BJ (cell line): ENCODE measurements at regions not wholly inside any gene's neighbourhood (a gene's known extent, or its start where the extent isn't known, plus 50 kb on each side); places are given as distances from the start of the nearest gene placed in this dataset.
A peak's percentile ranks its signal among the peaks of the same experiment; 100 is the strongest.
"Not testable (repeated sequence)": the region's sequence is repeated elsewhere in the genome, so short reads cannot be mapped to it uniquely, and the experiment has no call there.

Experiments used
- CTCF ChIA-PET: fragments of 350-600 bp; formaldehyde crosslinking; extraction: SDS; loops from one replicate; lab custom pipeline; 2021; ENCODE audit warnings: antibody characterized with exemption, inconsistent platforms; lab: Yijun Ruan, JAX
- POLR2A ChIA-PET: fragments of 300-600 bp; sonication (Branson Sonifier 250); formaldehyde crosslinking; extraction: SDS; loops from one replicate; lab custom pipeline; 2021; ENCODE audit warnings: antibody characterized with exemption; lab: Charles Lee
- DNase-seq: peaks from one replicate; pipeline ENCODE4 v3.0.0-alpha.2; 2011; ENCODE audit warnings: low read depth
- H3K27me3 ChIP-seq: 2 replicates; pipeline ENCODE4 v1.6.0; 2011; ENCODE audit warnings: low read length; ENCODE audit not compliant: control insufficient read depth, insufficient read depth
- H3K36me3 ChIP-seq: 2 replicates; pipeline ENCODE4 v1.5.1; 2011; ENCODE audit warnings: low read length; ENCODE audit not compliant: control insufficient read depth, insufficient read depth
- H3K4me3 ChIP-seq: 2 replicates; pipeline ENCODE4 v1.5.1; 2011; ENCODE audit warnings: low read depth, mild to moderate bottlenecking, control low read depth, low read length
- TF ChIP-seq, protein P1 (sequence below): IDR thresholded peaks from 2 replicates; pipeline ENCODE4 v1.5.1; 2011; ENCODE audit warnings: low read depth, mild to moderate bottlenecking, control low read depth, inconsistent platforms, low read length, moderate library complexity; ENCODE audit not compliant: insufficient read depth

DNA sequence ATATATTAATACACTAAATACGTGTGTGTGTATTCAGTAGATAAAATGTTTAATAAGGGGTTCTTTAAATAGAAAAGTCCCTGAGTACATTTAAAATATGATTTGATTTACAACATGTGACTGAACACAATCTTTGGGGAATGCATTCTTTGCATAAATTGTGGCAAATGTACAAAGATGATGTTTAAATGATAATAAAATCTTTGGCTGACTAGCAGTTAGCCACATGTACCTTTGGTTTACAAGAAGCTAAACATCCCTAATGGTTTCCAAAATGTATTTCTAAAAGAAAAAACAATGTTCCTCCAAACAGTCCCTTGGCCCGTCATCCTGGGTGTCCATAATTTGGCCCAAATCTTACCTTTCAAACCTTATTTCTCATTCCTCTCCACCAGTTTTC, 106.4 kb upstream of the MARK1 start:
- TF ChIP-seq, protein P1, sequence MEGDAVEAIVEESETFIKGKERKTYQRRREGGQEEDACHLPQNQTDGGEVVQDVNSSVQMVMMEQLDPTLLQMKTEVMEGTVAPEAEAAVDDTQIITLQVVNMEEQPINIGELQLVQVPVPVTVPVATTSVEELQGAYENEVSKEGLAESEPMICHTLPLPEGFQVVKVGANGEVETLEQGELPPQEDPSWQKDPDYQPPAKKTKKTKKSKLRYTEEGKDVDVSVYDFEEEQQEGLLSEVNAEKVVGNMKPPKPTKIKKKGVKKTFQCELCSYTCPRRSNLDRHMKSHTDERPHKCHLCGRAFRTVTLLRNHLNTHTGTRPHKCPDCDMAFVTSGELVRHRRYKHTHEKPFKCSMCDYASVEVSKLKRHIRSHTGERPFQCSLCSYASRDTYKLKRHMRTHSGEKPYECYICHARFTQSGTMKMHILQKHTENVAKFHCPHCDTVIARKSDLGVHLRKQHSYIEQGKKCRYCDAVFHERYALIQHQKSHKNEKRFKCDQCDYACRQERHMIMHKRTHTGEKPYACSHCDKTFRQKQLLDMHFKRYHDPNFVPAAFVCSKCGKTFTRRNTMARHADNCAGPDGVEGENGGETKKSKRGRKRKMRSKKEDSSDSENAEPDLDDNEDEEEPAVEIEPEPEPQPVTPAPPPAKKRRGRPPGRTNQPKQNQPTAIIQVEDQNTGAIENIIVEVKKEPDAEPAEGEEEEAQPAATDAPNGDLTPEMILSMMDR: no peak
- Histone ChIP-seq H3K4me3 (no peak overlapping the region), H3K36me3 (no peaks in the 10 kb centered on the region), H3K27me3 (no peaks in the 10 kb centered on the region; the same call in 1 of the 2 replicates)
- ChIA-PET CTCF (no interaction called here), POLR2A (no interaction called here)
- peak; percentile 23 for DNase-seq

GRCh38 chr1:220420726-220421125, 107.2 kb upstream of the MARK1 start:
- Histone ChIP-seq H3K27me3 (no peaks in the 10 kb centered on the region; the same call in 1 of the 2 replicates), H3K36me3 (no peaks in the 10 kb centered on the region), H3K4me3 (no peak overlapping the region)
- TF ChIP-seq, protein P1: no peak
- CTCF ChIA-PET: interaction anchor here (0.8 kb wide), 1 partner anchor 33 kb away, joined by 3 read pairs; no protein-coding TSS in a partner anchor
- POLR2A ChIA-PET: no interaction called here
- DNase-seq: no peak

- POLR2A ChIA-PET, CTCF ChIA-PET, H3K4me3 ChIP-seq, H3K36me3 ChIP-seq, DNase-seq, H3K27me3 ChIP-seq: not testable (repeated sequence)
Measured at GRCh38 chr1:220412382-220412781, 115.6 kb upstream of the MARK1 start.

GRCh38 chr1:220410611-220411010, 117.3 kb upstream of the MARK1 start:
- Histone ChIP-seq H3K36me3 (no peaks in the 10 kb centered on the region), H3K27me3 (no peaks in the 10 kb centered on the region), H3K4me3 (no peak overlapping the region)
- POLR2A ChIA-PET: no interaction called here
- CTCF ChIA-PET: interaction anchor here (0.6 kb wide), 1 partner anchor 47 kb away, joined by 3 read pairs; no protein-coding TSS in a partner anchor
- DNase-seq: peak; percentile 94
- TF ChIP-seq, protein P1: no peak

GRCh38 chr1:220409771-220410595, 118.0 kb upstream of the MARK1 start:
- TF ChIP-seq, protein P1: no peak
- POLR2A ChIA-PET: no interaction called here

More at GRCh38 chr1:220409771-220410595, 118.0 kb upstream of the MARK1 start:
- Histone ChIP-seq H3K36me3 (no peaks in the 10 kb centered on the region), H3K4me3 (no peak overlapping the region), H3K27me3 (no peaks in the 10 kb centered on the region)
- CTCF ChIA-PET: interaction anchor here (0.6 kb wide), 1 partner anchor 47 kb away, joined by 3 read pairs; no protein-coding TSS in a partner anchor
- DNase-seq: no peak
